ENCODE measurements at regions not wholly inside any gene's neighbourhood (a gene's known extent, or its start where the extent isn't known, plus 50 kb on each side); places are given as distances from the start of the nearest gene placed in this dataset.

DNA sequence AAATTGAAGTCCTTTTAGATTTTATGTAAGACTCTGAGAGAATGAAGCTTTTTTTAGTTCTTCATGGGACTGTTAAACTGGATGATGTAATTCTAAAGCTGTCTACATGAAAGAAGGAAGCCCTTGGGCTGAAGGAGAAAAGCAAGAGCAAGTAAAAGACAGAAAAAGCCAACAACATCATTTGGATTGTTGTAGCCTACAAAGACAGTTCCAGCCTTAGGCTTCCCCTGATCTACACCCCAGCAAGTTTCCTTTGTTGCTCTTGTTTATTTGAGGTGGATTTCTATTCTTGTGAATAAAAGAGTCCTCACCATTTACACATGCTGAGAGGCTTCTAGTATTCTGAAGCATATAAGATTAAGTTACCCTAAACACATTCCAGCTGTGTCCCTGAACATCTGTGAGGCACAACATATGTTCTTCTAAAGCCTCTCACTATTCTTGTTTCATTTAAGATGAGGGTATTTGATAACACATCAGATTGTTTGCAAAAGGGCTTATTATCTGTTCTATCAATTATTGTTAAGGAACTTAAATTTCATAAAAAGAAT lies 377.8 kb downstream of the LNPK start:
- TF ChIP-seq, protein P1, sequence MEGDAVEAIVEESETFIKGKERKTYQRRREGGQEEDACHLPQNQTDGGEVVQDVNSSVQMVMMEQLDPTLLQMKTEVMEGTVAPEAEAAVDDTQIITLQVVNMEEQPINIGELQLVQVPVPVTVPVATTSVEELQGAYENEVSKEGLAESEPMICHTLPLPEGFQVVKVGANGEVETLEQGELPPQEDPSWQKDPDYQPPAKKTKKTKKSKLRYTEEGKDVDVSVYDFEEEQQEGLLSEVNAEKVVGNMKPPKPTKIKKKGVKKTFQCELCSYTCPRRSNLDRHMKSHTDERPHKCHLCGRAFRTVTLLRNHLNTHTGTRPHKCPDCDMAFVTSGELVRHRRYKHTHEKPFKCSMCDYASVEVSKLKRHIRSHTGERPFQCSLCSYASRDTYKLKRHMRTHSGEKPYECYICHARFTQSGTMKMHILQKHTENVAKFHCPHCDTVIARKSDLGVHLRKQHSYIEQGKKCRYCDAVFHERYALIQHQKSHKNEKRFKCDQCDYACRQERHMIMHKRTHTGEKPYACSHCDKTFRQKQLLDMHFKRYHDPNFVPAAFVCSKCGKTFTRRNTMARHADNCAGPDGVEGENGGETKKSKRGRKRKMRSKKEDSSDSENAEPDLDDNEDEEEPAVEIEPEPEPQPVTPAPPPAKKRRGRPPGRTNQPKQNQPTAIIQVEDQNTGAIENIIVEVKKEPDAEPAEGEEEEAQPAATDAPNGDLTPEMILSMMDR (IDR thresholded peaks at IDR 0.05; ENCODE audit: insufficient read depth, low read length, poor library complexity, severe bottlenecking) = no peak
- no peaks in the 10 kb centered on the region for H3K36me3 ChIP-seq (ENCODE audit: control insufficient read depth, insufficient read depth, low read length)
- H3K27me3 ChIP-seq (ENCODE audit: control insufficient read depth, insufficient read depth, low read length) = no peaks in the 10 kb centered on the region
- H3K4me3 ChIP-seq (ENCODE audit: low read depth, low read length) = no peak overlapping the region
- DNase-seq (ENCODE audit: low read depth) = no peak

DNA sequence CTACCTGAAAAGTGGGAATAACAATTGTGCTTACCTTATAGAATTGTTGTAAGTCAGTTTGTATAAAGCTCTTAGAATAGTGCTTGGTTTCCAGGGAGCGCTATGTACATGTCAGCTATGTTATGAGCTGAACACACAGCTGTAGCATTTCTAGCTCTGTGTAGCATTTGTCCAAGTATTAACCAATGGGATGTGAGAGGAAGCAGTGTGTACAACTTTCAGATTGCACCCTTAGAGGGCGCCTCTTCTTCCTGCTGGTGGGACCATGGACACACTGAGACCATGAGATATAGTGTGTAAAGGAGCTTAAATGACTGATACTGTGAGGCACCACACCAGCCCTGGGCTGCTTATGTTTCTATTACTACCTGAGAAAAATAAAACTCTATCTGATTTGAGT lies 380.2 kb downstream of the LNPK start:
- TF ChIP-seq, protein P1 (IDR thresholded peaks at IDR 0.05; ENCODE audit: insufficient read depth, low read length, poor library complexity, severe bottlenecking) = no peak
- no peak for DNase-seq (ENCODE audit: low read depth)
- H3K27me3 ChIP-seq (ENCODE audit: control insufficient read depth, insufficient read depth, low read length) = no peaks in the 10 kb centered on the region
- H3K4me3 ChIP-seq (ENCODE audit: low read depth, low read length) = no peak overlapping the region
- no peaks in the 10 kb centered on the region for H3K36me3 ChIP-seq (ENCODE audit: control insufficient read depth, insufficient read depth, low read length)

DNA sequence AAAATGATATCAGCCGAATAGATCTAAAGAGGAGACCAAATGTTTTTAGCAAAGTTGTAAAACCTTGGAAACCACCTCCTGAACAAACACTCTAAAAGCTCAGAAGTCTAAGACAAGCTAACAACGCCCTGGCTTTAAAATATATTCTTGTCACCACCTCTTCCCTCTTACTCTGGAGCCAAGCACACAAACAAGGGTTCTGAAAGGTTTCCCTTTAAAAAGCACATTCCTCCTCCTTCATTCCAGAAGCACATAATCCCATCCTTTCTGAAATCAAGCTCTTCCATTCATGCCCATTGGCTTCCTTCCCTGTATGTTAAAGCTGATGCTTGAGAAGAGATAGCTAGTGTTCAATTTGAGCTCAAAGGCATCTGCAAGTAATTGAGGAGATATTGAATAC lies 382.0 kb downstream of the LNPK start:
- H3K4me3 ChIP-seq (ENCODE audit: low read depth, low read length) = no peak overlapping the region
- no peaks in the 10 kb centered on the region for H3K27me3 ChIP-seq (ENCODE audit: control insufficient read depth, insufficient read depth, low read length)
- DNase-seq (ENCODE audit: low read depth) = no peak
- TF ChIP-seq, protein P1 (IDR thresholded peaks at IDR 0.05; ENCODE audit: insufficient read depth, low read length, poor library complexity, severe bottlenecking) = no peak
- no peaks in the 10 kb centered on the region for H3K36me3 ChIP-seq (ENCODE audit: control insufficient read depth, insufficient read depth, low read length)

DNA sequence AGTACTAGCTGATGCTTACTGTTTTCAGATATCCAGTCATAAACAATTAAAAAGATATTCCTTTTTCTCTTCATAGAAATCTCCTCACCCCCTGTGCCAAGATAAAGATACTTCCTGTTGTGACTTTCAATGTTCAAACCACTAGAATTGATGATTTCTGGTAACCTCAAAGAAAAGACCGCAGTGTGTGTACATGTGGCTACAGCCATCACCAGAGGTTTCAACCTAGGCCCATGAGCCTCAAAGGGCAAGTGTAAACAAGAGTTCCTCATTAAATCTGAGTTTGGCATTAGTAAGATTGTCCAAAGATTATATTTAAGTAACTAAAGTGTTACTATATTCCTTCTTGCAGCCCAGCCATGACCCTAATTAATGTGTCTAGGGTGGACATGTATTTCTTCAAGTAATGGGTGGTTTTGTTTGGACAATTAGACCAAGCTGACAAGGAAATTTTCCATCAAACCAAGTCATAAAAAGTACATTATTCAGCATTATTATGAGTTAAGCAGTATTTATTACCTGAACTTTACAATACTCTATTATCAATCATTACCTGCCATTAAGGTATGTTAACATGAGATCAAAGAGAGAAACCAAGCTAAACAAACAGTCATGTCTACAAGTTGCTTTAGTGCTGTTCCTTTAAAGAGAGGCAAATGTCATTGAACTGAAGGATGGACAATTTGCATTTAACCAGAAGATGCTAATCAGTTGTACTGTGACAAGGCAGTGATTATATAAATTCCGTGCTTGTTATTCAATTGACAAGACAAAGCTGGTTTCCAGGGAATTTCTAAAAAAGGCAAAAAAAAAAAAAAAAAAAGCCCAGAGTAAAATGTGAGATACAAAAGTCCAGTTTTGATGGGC lies 382.7 kb downstream of the LNPK start:
- Histone ChIP-seq H3K36me3 (ENCODE audit: control insufficient read depth, insufficient read depth, low read length) (no peaks in the 10 kb centered on the region), H3K4me3 (ENCODE audit: low read depth, low read length) (no peak overlapping the region), H3K27me3 (ENCODE audit: control insufficient read depth, insufficient read depth, low read length) (no peaks in the 10 kb centered on the region)
- TF ChIP-seq, protein P1 (IDR thresholded peaks at IDR 0.05; ENCODE audit: insufficient read depth, low read length, poor library complexity, severe bottlenecking) = no peak
- DNase-seq (ENCODE audit: low read depth) = no peak

DNA sequence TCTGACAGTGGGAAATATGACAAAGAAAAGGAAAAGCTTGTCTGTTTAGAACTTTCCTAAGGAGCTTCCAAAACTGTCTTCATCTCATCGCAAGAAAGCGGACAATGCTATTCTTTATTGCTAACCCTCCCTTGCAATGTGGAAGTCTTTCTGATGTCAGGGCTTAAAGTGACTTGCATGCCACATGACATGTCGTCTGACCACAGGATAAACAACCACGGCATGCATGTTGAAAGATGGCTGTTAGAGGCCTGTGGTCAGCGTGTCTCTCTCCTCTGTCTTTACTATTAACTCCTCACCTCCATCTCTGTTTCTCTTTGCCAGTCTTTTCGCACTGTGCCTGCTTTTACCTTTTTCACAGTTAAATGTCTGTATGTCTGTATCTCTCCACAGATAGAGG lies 389.8 kb downstream of the LNPK start:
- no peaks in the 10 kb centered on the region for H3K36me3 ChIP-seq (ENCODE audit: control insufficient read depth, insufficient read depth, low read length)
- H3K27me3 ChIP-seq (ENCODE audit: control insufficient read depth, insufficient read depth, low read length) = no peaks in the 10 kb centered on the region
- H3K4me3 ChIP-seq (ENCODE audit: low read depth, low read length) = no peak overlapping the region
- no peak for DNase-seq (ENCODE audit: low read depth)
- TF ChIP-seq, protein P1 (IDR thresholded peaks at IDR 0.05; ENCODE audit: insufficient read depth, low read length, poor library complexity, severe bottlenecking) = no peak
